Activated CD8-positive, alpha-beta memory T cell treated with anti-CD3 and anti-CD28 coated beads for 48 hours (primary cell): ENCODE measurements at regions not wholly inside any gene's neighbourhood (a gene's known extent, or its start where the extent isn't known, plus 50 kb on each side); places are given as distances from the start of the nearest gene placed in this dataset.
A peak's percentile ranks its signal among the peaks of the same experiment; 100 is the strongest.

ENCODE experiments used
- DNase-seq, 3 experiments: peaks; one replicate each; pipeline ENCODE4 v3.0.0-alpha.2; 2020; ENCODE audit warnings: low read depth in 2 of 3, low spot score in 2 of 3

DNA sequence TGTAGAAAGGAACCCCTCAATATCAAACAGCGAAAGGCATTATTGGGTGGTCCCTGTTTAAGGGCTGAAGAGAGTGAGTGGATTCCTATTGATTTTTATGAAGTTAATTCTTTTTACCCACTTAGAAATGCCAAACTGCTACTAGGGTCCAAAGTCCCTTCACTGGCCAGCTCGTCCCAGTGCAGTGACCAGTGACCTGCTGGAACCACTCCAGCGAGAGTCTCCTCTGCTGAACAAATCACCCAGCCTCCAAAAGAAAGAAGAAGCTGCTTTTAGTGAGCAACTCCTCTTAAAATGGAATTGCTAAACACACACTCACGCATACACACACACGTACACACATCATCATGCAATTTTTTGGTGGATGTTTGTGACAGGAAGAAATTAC, 198.2 kb upstream of the PLEKHG7 start:
- no peak for DNase-seq

DNA sequence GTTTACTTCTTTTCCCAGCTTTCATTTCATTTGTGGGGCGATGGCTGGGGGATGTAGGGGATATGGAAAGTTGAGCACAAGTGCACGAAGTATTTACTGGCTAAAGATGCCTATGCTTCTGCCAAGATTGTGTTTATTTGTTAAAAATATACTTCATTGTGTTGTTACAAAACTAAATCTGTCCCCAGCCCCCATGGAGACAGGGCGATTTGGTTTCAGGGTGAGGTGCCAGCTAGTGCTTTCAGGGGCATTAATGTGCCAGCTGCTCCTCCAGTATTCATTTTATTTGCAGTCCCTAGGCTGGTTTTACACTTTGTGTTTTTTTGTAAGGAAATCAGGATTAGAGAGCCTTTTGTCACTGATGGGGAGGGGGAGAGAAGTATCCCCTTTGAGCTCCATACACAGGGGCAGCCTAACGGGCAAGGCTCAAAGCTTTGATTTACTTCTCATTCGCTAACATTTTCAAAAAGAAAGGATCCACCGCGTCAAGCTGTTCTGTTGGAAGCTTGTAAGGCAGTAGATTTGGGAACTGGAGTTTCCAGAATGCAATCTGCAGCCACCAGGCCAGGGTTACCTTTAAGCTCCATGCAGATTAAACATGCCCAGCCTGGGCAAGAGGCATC, 198.7 kb upstream of the PLEKHG7 start:
- no peak for DNase-seq

DNA sequence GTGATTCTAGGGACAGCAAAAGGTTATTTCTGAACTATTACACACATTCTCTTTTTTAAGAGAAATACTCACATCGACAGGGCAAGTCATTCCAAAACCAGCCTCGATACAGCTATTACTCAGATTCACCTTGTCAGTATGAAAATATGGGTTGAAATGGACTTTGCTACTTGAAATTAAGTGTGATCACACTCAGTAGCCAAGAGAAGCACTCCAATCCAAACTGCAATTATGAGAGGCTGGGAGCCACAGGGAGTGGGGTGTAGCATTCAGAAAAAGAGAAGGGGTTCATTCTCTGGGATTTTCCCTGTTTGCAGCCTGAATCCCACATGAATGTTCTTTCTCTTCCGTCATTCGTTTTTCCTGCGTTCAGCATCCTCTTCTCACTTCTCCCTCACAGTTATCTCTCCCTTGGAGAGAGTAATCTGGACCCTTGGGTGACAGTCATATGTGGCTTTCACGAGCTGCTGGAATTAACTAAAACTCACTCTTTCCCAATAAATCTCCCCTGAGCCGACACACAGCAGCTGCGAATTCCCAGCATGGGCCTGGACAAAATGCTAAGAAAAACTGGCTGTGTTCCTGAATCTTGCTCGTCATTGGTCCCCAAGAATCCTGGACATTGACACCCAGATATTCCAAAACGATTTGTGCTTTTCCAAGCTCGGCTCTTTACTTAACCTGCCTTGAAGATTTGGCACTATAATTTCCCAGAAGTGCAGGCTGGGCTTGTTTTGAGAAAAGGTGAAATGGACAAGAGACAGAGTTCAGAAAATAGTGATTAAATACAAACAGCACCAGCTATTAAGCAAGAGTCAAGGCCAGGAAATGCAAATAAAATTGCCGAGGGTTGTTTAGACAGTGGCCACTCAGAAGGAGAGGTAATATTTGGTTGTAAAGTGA, 199.5 kb upstream of the PLEKHG7 start:
- DNase-seq: no peak

DNA sequence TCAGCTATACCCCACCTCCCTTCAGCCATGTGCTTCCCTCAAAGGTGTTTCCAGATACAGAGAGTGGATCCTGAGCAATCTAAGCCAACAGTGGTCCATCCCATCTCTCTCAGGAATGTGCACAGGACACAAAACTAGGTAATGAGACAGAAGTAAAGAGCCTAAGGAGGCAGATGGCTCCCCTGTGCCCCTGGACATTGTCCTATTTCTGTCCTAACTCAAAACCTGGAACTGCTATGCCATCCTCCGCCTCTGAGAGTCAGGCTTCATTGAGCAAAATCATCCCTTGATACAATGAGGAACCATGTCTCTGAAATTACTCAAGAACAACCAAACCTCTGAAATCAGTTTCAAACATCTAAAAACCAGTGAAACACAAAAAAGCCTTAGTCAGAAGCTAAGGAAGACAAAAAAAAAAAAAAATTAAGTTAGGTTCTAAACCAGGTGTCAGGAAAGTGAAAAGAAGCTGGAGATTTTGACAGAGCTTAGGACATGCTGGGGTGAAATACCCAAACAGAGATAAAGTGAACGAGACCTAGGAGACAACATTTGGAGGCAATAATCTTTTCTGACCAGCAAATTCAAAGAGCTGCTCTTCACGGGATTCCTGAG, 200.3 kb upstream of the PLEKHG7 start:
- DNase-seq: peak in 1 of 3 experiments; percentile 5

DNA sequence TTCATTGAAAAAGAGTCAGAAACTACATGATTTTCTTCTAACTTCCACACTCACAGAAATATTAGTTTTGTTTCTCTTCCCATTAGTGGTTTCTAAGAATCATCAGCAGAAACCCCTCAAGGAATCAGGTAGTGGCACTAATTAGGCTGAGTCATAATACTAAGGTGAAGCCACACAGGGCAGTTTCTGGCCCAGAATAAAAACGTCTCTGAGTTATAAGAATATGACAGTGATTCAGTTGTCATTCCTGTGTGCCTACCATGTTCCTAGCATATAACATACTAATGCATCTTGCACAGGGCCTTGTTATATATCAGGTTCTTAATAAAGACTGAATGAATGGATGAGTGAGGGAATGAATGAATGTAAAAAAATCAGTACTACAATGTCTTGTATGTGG, 206.0 kb upstream of the PLEKHG7 start:
- DNase-seq: no peak

DNA sequence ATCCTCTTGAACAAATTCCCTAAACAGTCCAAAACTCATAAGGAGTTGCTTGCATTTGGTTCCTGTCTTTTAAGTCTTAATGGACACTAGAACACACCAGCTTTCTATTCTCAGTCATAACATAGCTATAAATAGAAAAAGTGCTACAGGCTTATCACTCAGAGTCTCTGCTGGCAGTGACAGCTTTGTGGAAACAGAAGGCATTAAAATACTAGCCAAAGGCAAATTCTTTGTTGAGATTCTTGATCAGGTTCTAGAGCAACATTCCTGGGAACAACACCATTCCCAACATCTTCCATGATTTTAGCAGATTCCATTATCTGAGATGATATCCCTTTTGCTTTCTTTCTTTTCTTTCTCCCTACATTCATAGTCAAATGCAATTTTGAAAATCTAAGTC, 207.7 kb upstream of the PLEKHG7 start:
- DNase-seq: no peak

DNA sequence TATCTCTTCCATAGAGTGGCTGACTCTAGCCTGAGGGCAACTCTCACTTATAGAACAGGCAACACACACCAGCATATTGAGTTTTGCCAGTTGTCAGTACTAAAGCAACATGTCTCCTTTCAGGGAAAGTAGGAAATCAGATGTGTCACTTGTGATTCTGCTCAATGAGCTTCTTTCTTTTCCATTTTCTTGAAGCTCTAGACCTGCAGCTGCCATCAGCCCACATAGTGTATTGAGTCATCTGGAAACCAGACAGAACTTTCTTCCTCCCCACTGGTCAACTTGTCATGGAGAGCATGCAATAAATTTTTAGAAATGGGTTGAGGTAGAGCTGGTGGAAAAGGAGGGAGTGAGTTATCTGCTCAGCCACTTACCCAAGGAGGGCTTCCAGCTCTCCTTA, 209.0 kb upstream of the PLEKHG7 start:
- no peak for DNase-seq

DNA sequence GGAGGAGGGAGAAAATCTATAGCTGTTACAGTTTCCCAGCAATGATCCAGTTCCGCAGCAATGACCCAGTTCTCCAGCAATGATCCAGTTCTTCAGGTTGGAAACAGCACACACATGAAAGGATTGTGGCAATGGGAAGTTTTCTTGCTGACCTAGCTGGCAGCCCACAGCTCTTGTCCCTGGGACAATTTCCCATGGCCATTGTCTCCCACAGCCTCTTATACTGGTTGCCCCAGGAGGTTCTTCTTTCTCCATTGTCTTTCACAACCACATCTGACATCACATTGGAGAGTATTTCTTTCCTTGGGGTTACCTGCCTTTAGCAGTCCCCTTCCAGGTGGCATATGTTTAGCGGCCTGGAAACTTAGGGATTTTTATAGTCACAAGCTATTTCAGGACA, 209.8 kb upstream of the PLEKHG7 start:
- DNase-seq: no peak

DNA sequence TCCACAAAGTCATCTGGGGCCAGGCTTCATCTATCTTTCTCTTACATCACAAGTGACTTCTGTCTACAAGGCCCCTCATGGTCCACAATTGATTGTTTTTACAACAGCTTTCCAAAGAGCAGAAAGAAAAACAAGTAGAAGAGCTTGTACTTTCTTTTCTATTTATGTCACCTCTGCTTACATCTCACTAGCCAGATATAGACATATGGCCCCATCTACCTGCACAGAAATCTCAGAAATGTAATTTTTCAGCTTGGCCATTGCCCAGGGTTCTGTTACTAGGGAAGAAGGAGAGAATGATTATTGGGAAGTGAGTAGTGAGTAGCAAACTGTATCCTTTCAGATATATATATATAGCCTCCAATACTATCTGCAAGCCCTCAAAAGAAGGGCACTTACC, 210.5 kb upstream of the PLEKHG7 start:
- no peak for DNase-seq

DNA sequence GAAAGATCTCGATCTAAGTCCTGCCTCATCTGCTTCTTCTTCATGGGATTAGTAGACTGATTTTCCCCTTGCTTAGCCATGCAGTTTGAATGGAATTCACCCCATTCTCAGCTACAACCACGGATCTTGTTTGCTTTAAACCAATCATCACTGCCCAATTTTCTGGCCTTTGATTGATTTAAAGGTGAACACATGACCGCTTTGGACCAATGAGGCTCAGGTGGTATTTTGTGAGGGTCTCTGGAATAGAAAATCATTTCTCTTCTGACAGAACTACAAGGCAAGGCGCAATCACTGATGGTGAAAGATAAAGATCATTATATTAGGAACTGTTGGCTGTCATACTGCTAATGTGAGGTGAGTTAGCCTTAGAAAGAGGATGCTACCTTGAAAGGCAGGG, 213.0 kb upstream of the PLEKHG7 start:
- no peak for DNase-seq

DNA sequence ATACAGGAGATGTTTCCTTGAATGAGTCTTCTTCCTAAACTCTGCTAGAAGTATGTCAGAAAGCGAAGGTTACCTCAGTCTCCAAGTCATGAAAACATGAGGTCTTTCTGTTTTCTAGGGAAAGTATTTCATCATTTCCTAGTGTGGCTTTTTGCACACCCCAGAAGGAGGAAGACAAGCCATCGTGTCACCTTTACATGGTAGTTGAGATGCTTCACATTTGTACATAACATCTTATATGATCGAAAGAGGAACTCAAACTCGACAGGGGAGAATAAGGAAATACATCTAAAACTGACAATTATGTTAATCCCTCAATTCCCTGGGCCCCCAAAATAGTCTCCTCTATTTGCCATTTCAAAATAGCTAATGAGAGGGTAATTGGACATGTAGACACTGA, 214.1 kb upstream of the PLEKHG7 start:
- no peak for DNase-seq

DNA sequence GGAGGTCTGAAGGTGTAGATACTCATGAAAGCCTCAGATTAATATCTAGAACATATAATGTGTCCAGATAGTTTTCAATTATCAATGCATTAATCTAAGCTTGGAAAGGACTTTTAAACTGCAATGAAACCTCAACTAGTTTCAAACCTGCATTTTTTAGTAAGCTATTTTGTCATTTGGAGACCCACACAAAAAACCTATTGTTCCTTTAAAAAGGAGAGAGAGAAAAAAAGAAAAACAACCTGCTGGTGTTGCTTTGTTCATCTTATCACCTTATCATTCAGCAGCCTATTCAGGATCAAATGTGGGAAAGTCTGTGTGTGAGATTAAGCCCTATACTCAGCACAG, 215.7 kb upstream of the PLEKHG7 start:
- no peak for DNase-seq

DNA sequence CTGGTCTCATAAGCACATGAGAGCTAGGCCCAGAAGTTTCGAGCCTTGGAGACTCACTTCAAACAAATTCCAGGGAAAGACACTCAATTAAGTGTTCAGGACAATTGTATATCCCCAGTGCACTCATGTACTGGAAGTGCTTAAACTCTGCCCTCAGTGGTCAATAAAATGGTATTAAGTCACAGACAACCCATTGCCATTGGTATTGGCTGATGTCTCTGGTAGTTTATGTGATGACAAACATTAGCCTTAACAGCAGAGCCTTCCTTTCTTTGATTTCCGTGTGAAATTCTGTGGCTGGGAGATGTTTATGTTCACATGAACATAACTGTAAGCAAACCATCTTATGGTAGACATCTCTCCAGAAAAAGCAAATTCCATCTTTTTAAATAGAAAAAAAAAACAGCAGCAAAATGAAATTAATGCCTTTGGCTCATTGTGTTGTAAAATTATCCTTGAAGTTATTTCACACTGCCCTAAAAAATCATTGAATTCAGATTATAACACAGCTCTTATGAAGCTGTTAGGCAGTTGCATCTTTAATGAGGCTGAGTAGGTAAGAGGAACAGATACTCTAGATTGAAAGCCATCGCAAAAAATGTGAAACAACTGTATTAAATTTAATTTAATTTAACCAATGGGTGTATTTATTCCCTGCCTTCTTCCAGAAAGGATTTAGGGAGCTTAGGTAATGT, 216.2 kb upstream of the PLEKHG7 start:
- DNase-seq: no peak

DNA sequence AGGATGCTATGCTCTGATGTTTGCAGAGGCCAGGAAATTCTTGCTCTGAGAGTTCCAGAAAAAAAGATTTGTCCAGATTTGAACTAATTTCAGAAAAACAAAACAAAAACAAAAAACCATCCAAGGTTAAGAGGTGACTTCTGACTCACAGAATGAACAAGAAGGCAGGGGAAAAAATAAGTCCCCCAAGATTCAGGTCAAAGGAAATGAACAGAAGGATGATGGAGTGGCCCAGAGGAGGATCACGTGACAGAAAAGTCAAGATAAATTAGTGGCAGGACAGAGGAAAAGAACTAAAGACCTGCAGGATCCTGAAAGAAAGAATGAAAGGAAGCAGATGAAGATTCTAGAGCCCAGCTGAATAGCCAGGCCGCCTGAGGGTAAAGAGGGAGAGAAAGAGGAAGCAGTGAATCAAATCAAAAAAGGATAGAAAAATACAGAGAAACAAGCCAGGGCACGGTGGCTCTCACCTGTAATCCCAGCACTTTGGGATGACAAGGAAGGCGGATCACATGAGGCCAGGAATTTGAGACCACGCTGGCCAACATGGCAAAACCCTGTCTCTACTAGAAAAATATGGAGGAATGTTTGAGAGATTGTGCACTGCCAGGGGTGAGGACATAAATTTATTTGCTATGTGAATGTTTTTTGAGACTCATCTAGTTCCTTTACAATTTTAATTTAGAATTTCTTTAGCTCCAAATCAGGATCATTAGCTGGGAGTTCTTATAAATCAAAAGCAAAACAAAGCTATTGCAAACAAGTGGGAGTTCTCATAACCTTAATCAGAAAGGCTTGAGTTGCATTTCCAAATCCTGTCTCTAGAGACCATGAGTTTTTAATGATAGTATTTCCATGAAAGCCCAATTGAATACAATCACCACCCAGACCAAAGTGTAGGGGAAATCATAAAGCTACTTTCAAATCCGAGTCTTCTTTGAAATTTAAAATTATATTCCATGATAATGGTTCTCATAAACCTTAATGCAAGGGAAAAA, 217.1 kb upstream of the PLEKHG7 start:
- no peak for DNase-seq

DNA sequence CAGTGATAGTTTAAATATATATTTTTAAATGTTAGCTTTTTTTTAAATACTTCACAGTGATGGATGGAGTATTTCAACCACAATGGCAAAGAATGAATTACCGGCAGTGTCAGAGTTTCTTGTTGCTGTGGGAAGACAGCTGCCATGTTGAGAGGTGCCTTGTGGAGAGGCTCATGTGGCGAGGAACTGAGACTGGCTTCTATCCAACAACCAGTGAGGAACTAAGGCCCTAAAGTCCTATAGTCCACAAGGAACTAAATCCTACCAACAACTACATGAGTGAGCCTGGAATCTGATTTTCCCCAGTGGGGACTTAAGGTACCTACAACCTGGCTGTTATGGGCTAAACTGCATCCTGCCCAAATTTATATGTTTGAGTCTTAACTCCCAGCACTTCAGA, 220.2 kb upstream of the PLEKHG7 start:
- DNase-seq: no peak

DNA sequence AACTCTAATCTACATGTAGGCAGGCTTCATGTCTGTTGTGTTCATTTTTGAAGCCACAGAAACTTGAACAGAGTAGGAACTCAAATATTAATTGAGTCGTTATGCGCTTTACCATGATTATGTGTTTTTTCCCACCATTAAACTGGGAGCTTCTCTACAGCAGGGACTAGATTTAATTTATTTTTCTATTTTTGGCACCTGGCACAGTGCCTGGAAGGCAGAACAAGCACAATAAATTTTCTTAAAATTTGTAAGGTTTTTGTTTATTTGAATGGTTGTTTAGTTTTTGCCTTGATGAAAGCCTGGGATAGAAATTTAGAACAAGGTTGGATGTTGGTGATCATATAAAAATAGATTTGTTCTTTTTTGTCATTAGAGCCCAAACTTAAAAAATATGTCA, 221.7 kb upstream of the PLEKHG7 start:
- no peak for DNase-seq

DNA sequence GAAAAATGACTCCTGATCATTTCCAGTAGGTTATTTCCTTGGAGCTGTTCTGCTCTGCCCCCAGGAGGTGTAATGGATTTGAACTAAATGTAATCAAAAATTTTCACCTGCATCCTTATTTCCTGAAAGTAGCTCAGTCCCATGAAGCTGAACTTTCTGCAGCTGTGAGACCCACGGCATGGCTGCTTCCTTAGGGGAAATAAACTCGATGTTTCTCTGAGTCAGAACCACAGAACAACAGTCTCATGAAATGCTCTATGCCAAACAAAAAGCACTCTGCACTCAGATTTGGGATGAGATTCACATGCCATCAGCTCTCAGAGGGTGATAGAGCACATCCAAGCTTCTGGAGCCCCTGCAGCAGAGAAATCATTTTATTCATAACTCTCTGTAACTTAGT, 224.1 kb upstream of the PLEKHG7 start:
- DNase-seq: no peak

DNA sequence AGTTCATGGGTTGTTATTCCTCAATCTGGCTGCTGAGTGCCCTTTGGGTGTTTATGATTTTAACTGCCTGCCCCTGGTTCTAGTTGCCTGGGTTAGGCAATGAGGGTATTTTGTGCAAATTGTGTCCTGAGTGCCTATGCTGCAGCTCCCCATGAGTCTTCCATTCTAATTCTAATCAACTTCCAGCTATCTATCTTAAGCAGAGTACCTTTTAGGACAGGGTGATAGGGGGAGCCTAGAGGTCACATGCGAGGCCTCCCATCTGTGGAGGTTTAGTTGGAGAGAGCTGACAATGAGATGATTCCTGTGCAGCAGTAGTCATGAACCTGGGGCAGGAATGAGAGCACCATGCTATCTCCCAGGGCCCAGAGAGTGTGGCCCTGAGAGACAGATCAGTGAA, 225.9 kb upstream of the PLEKHG7 start:
- DNase-seq: no peak

DNA sequence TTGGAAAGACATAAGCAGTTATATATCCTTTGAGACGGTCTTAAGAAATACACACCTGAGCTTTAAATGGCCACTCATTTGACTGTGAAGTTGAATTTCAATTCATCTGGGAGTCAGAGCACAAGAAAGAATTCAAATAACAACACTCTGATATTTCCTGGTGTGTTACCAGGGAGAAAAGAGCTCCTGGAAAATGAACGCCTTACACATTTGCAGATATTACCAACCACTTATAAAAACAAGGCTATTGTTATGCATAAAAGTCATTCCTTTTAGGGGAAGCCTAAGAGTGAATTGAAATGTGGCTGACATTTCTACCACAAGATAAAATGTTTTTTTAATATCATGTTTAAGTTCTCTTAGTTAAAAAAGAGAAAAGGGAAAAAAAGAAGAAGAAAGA, 229.2 kb upstream of the PLEKHG7 start:
- DNase-seq: no peak

DNA sequence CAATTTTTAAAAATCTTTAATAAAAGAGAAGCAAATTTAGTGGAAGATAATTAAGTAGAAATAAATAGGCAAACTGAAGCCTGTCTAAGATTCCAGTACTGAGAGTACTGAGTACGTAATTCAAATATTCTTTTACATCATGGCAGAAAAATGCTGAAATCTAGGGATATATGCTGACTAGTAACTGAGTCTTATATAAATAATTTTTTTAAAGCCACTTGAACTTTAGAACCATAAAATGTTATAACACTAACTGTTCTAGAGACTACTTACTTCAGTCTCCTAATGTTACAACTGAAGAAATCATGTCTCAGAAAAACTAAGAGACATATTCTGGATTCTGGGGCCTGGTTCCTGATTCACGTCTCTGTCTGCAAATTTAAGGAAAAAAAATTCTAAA, 230.6 kb upstream of the PLEKHG7 start:
- no peak for DNase-seq

DNA sequence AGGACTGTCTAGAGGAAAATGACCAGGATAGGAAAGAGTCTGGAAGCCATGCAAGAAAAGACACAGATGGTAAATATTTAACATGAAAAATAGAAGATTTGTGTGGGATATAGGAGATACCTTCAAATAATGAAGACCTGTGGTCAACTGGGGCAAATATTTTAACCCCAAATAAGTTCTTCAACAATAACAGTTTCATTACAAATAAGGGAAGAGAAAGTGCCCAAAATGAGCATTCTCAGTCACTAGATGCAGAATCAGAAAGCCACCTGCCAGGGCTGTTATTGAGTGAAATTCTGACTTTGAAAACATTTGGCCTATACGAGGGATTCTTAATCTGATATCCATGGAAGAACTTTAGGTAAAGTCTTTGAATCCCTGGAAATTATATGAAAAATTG, 231.2 kb upstream of the PLEKHG7 start:
- no peak for DNase-seq
